Right atrium auricular region (tissue), 2 donors: ENCODE measurements at regions not wholly inside any gene's neighbourhood (a gene's known extent, or its start where the extent isn't known, plus 50 kb on each side); places are given as distances from the start of the nearest gene placed in this dataset.
"Not testable (repeated sequence)": the region's sequence is repeated elsewhere in the genome, so short reads cannot be mapped to it uniquely, and the experiment has no call there.

Source experiments
- DNase-seq: peaks from one replicate; pipeline ENCODE4 v3.0.0-alpha.2; 2019; ENCODE audit warnings: low spot score
- H3K27ac ChIP-seq, 2 donors: fragments of 200-600 bp; sonication (generic); 1 replicate in 1 of 2; 2 replicates in 1 of 2; pipeline ENCODE4 v1.5.1; 2016 to 2019
- H3K27me3 ChIP-seq, 2 donors: fragments of 200-600 bp; sonication (generic); one replicate each; pipeline versions ENCODE4 v1.5.1 to v1.6.0; 2017 to 2019
- H3K36me3 ChIP-seq: fragments of 200-600 bp; sonication (generic); one replicate; pipeline ENCODE4 v1.5.1; 2016
- H3K4me1 ChIP-seq, 2 donors: fragments of 200-600 bp; sonication (generic); one replicate each; pipeline versions ENCODE4 v1.5.1 to v1.6.0; 2017 to 2019
- H3K4me3 ChIP-seq, 2 donors: fragments of 200-600 bp; sonication (generic); 1 replicate in 1 of 2; 2 replicates in 1 of 2; pipeline ENCODE4 v1.5.1; 2017 to 2019; ENCODE audit warnings: mild to moderate bottlenecking in 1 of 2, moderate library complexity in 1 of 2
- H3K9me3 ChIP-seq, 2 donors: fragments of 200-600 bp; sonication (generic); one replicate each; pipeline ENCODE4 v1.5.1; 2019
- CTCF ChIP-seq, 2 donors: fragments of 200-600 bp; sonication (generic); IDR thresholded peaks; one replicate each; pipeline ENCODE4 v1.5.1; 2019; ENCODE audit warnings: antibody characterized with exemption in 2 of 2

- TF ChIP-seq CTCF (IDR thresholded peaks at IDR 0.05) = no peak
- no peaks in the 10 kb centered on the region for H3K27me3 ChIP-seq
- H3K4me3 ChIP-seq = no peak overlapping the region
Measured at GRCh38 chr6:131470534-131470933, 102.5 kb upstream of the ARG1 start.

GRCh38 chr6:131471331-131471730 is 101.7 kb upstream of the ARG1 start:
- DNase-seq = no peak
- no peak for TF ChIP-seq CTCF (IDR thresholded peaks at IDR 0.05)
- Histone ChIP-seq H3K4me1 (no peaks in the 10 kb centered on the region), H3K9me3 (peaks cover 0 to 16% of the 10 kb centered on the region in 2 donors), H3K27me3 (no peaks in the 10 kb centered on the region), H3K36me3 (no peaks in the 10 kb centered on the region), H3K4me3 (no peak overlapping the region), H3K27ac (no peak overlapping the region)

More at GRCh38 chr6:131470534-131470933, 102.5 kb upstream of the ARG1 start:
- Histone ChIP-seq H3K9me3 (peaks cover 0 to 12% of the 10 kb centered on the region in 2 donors), H3K27ac (no peak overlapping the region), H3K36me3 (no peaks in the 10 kb centered on the region), H3K4me1 (no peaks in the 10 kb centered on the region)
- DNase-seq = no peak

GRCh38 chr6:131473303-131473702 is 99.7 kb upstream of the ARG1 start:
- H3K4me3 ChIP-seq, H3K4me1 ChIP-seq, H3K27ac ChIP-seq, H3K36me3 ChIP-seq, H3K27me3 ChIP-seq, DNase-seq: not testable (repeated sequence)
- peaks cover 0 to 16% of the 10 kb centered on the region in 2 donors for H3K9me3 ChIP-seq

- Histone ChIP-seq H3K4me3 (no peak overlapping the region), H3K36me3 (no peaks in the 10 kb centered on the region), H3K9me3 (peaks cover 0 to 16% of the 10 kb centered on the region in 2 donors), H3K27ac (no peak overlapping the region), H3K27me3 (no peaks in the 10 kb centered on the region), H3K4me1 (no peaks in the 10 kb centered on the region)
- DNase-seq = no peak
- TF ChIP-seq CTCF (IDR thresholded peaks at IDR 0.05) = no peak
Measured at GRCh38 chr6:131476362-131476761, 96.7 kb upstream of the ARG1 start.

GRCh38 chr6:131478740-131479211 is 94.2 kb upstream of the ARG1 start:
- not testable (repeated sequence) for DNase-seq, H3K4me3 ChIP-seq, H3K27ac ChIP-seq, H3K36me3 ChIP-seq, H3K27me3 ChIP-seq, H3K4me1 ChIP-seq
- peaks cover 0 to 16% of the 10 kb centered on the region in 2 donors for H3K9me3 ChIP-seq

- Histone ChIP-seq H3K9me3 (no peaks in the 10 kb centered on the region), H3K27me3 (no peaks in the 10 kb centered on the region), H3K4me1 (no peaks in the 10 kb centered on the region), H3K36me3 (no peaks in the 10 kb centered on the region), H3K27ac (no peak overlapping the region), H3K4me3 (no peak overlapping the region)
- no peak for DNase-seq
- TF ChIP-seq CTCF (IDR thresholded peaks at IDR 0.05) = no peak
Measured at GRCh38 chr6:131486608-131487007, 86.4 kb upstream of the ARG1 start.

GRCh38 chr6:131488780-131489179 is 84.2 kb upstream of the ARG1 start:
- H3K9me3 ChIP-seq = no peaks in the 10 kb centered on the region
- H3K4me1 ChIP-seq = no peaks in the 10 kb centered on the region
- no peak overlapping the region for H3K4me3 ChIP-seq
- H3K27ac ChIP-seq = no peak overlapping the region
- no peaks in the 10 kb centered on the region for H3K36me3 ChIP-seq
- H3K27me3 ChIP-seq = no peaks in the 10 kb centered on the region
- DNase-seq = no peak
- TF ChIP-seq CTCF (IDR thresholded peaks at IDR 0.05) = no peak
